ENCODE measurements at regions not wholly inside any gene's neighbourhood (a gene's known extent, or its start where the extent isn't known, plus 50 kb on each side); places are given as distances from the start of the nearest gene placed in this dataset.

GRCh38 chr7:130881799-130882141 is 147.8 kb upstream of the KLF14 start:
- H3K36me3 Mint-ChIP-seq, result no peaks in the 10 kb centered on the region
- H3K27ac Mint-ChIP-seq, result peak overlapping the region; percentile 94
- peaks cover 48% of the 10 kb centered on the region for H3K4me1 Mint-ChIP-seq
- H3K9me3 Mint-ChIP-seq, result no peaks in the 10 kb centered on the region
- no peak overlapping the region for H3K4me3 Mint-ChIP-seq
- peak in 1 of 2 donors; percentile 43 for DNase-seq (ENCODE audit: low spot score in 2 of 2)
- ATAC-seq, result no peak

GRCh38 chr7:130882396-130882795 is 148.4 kb upstream of the KLF14 start:
- ATAC-seq (peak; percentile 12), DNase-seq (ENCODE audit: low spot score in 2 of 2) (no peak)
- Mint-ChIP-seq H3K36me3 (no peaks in the 10 kb centered on the region), H3K4me3 (no peak overlapping the region), H3K4me1 (peaks cover 49% of the 10 kb centered on the region), H3K9me3 (no peaks in the 10 kb centered on the region), H3K27ac (peak overlapping the region; percentile 94)

GRCh38 chr7:130883928-130884327 is 149.9 kb upstream of the KLF14 start:
- DNase-seq (ENCODE audit: low spot score in 2 of 2), result no peak
- no peak overlapping the region for H3K4me3 Mint-ChIP-seq
- H3K27ac Mint-ChIP-seq, result peak overlapping the region; percentile 94
- H3K36me3 Mint-ChIP-seq, result no peaks in the 10 kb centered on the region
- H3K4me1 Mint-ChIP-seq, result peaks cover 54% of the 10 kb centered on the region
- no peaks in the 10 kb centered on the region for H3K9me3 Mint-ChIP-seq
- no peak for ATAC-seq

- Mint-ChIP-seq H3K4me3 (no peak overlapping the region), H3K9me3 (no peaks in the 10 kb centered on the region), H3K4me1 (peaks cover 53% of the 10 kb centered on the region), H3K27ac (peak overlapping the region; percentile 94), H3K36me3 (no peaks in the 10 kb centered on the region)
- ATAC-seq (no peak), DNase-seq (ENCODE audit: low spot score in 2 of 2) (no peak)
Measured at GRCh38 chr7:130884437-130885417, 150.7 kb upstream of the KLF14 start.

GRCh38 chr7:130886438-130887135 is 152.6 kb upstream of the KLF14 start:
- DNase-seq (ENCODE audit: low spot score in 2 of 2), result no peak

GRCh38 chr7:130887182-130887956 is 153.4 kb upstream of the KLF14 start:
- Mint-ChIP-seq H3K36me3 (no peaks in the 10 kb centered on the region), H3K4me3 (peak overlapping the region; percentile 17)
- peak; percentile 33 for ATAC-seq

More at GRCh38 chr7:130886438-130887135, 152.6 kb upstream of the KLF14 start:
- H3K4me1 Mint-ChIP-seq, result peaks cover 66% of the 10 kb centered on the region
- ATAC-seq, result no peak
- no peaks in the 10 kb centered on the region for H3K9me3 Mint-ChIP-seq
- H3K4me3 Mint-ChIP-seq, result no peak overlapping the region
- H3K27ac Mint-ChIP-seq, result peak overlapping the region; percentile 94
- no peaks in the 10 kb centered on the region for H3K36me3 Mint-ChIP-seq

GRCh38 chr7:130887957-130888371 is 154.0 kb upstream of the KLF14 start:
- peak overlapping the region; percentile 94 for H3K27ac Mint-ChIP-seq
- peak overlapping the region; percentile 17 for H3K4me3 Mint-ChIP-seq
- no peaks in the 10 kb centered on the region for H3K9me3 Mint-ChIP-seq
- peaks cover 62% of the 10 kb centered on the region for H3K4me1 Mint-ChIP-seq
- H3K36me3 Mint-ChIP-seq, result no peaks in the 10 kb centered on the region
- ATAC-seq (peak; percentile 18), DNase-seq (ENCODE audit: low spot score in 2 of 2) (no peak)

More at GRCh38 chr7:130887182-130887956, 153.4 kb upstream of the KLF14 start:
- H3K27ac Mint-ChIP-seq, result peak overlapping the region; percentile 94
- DNase-seq (ENCODE audit: low spot score in 2 of 2), result no peak
- H3K9me3 Mint-ChIP-seq, result no peaks in the 10 kb centered on the region
- H3K4me1 Mint-ChIP-seq, result peaks cover 62% of the 10 kb centered on the region

- H3K36me3 Mint-ChIP-seq, result no peaks in the 10 kb centered on the region
- ATAC-seq, result no peak
- DNase-seq (ENCODE audit: low spot score in 2 of 2), result no peak
- peak overlapping the region; percentile 17 for H3K4me3 Mint-ChIP-seq
- H3K27ac Mint-ChIP-seq, result peak overlapping the region; percentile 94
- H3K9me3 Mint-ChIP-seq, result no peaks in the 10 kb centered on the region
- H3K4me1 Mint-ChIP-seq, result peaks cover 63% of the 10 kb centered on the region
Measured at GRCh38 chr7:130888468-130888867, 154.5 kb upstream of the KLF14 start.

GRCh38 chr7:130890176-130891020 is 156.4 kb upstream of the KLF14 start:
- DNase-seq (ENCODE audit: low spot score in 2 of 2), result no peak
- Mint-ChIP-seq H3K4me3 (no peak overlapping the region), H3K36me3 (no peaks in the 10 kb centered on the region), H3K4me1 (peaks cover 71% of the 10 kb centered on the region), H3K27ac (peak overlapping the region; percentile 86), H3K9me3 (no peaks in the 10 kb centered on the region)
- ATAC-seq, result no peak

- Mint-ChIP-seq H3K36me3 (no peaks in the 10 kb centered on the region), H3K4me1 (peaks cover 80% of the 10 kb centered on the region), H3K4me3 (no peak overlapping the region), H3K9me3 (no peaks in the 10 kb centered on the region), H3K27ac (peak overlapping the region; percentile 86)
- DNase-seq (ENCODE audit: low spot score in 2 of 2), result no peak
- ATAC-seq, result no peak
Measured at GRCh38 chr7:130891254-130892094, 157.5 kb upstream of the KLF14 start.

GRCh38 chr7:130893441-130893894 is 159.5 kb upstream of the KLF14 start:
- Mint-ChIP-seq H3K27ac (peak overlapping the region; percentile 92), H3K9me3 (no peaks in the 10 kb centered on the region), H3K36me3 (no peaks in the 10 kb centered on the region), H3K4me3 (peak overlapping the region; percentile 57), H3K4me1 (peaks cover 84% of the 10 kb centered on the region)
- no peak for DNase-seq (ENCODE audit: low spot score in 2 of 2)
- peak; percentile 61 for ATAC-seq

- Mint-ChIP-seq H3K36me3 (no peaks in the 10 kb centered on the region), H3K4me1 (peaks cover 84% of the 10 kb centered on the region), H3K27ac (peak overlapping the region; percentile 92), H3K4me3 (peak overlapping the region; percentile 57), H3K9me3 (no peaks in the 10 kb centered on the region)
- ATAC-seq (peak; percentile 53), DNase-seq (ENCODE audit: low spot score in 2 of 2) (peak in 1 of 2 donors; percentile 65)
Measured at GRCh38 chr7:130894146-130894908, 160.3 kb upstream of the KLF14 start.
